ENCODE measurements at regions not wholly inside any gene's neighbourhood (a gene's known extent, or its start where the extent isn't known, plus 50 kb on each side); places are given as distances from the start of the nearest gene placed in this dataset.

DNA sequence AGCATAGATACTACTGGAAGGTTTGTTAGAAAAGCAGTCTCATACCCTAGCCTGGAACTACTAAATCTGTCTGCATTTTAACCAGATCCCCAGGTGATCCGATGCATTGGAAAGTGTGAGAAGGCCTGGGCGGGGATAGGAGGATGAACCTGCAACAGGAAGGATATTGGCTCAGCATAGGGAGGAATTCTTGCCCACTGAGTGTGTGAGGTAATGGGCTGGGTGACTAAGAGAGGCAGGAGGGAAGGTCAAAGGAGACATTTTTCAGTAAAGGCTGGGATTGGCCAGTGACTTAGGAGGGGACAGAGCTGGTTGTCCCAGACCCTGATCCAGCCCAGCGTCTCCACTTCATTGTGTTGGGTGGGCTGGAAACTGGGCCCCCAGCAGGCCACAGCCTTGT lies 191.0 kb upstream of the LRFN2 start:
- DNase-seq (ENCODE audit: low spot score) (no peak), ATAC-seq (no peak), FAIRE-seq (no peak)
- TF ChIP-seq, protein P1, sequence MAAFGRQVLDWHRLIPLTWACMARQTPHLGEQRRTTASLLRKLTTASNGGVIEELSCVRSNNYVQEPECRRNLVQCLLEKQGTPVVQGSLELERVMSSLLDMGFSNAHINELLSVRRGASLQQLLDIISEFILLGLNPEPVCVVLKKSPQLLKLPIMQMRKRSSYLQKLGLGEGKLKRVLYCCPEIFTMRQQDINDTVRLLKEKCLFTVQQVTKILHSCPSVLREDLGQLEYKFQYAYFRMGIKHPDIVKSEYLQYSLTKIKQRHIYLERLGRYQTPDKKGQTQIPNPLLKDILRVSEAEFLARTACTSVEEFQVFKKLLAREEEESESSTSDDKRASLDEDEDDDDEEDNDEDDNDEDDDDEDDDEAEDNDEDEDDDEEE (CRISPR knock-in tag; IDR thresholded peaks at IDR 0.05), result no peak
- TF ChIP-seq ARNTL (CRISPR knock-in tag; IDR thresholded peaks at IDR 0.05), result no peak
- TF ChIP-seq ZMAT3 (CRISPR knock-in tag; conservative IDR thresholded peaks at IDR 0.05), result no peak
- TF ChIP-seq SYNCRIP (IDR thresholded peaks at IDR 0.05; ENCODE audit: insufficient read depth, low read depth, low read length), result no peak
- no peak for TF ChIP-seq ADNP (CRISPR knock-in tag; IDR thresholded peaks at IDR 0.05)
- TF ChIP-seq ATRX (CRISPR knock-in tag; IDR thresholded peaks at IDR 0.05; ENCODE audit: borderline replicate concordance), result no peak
- TF ChIP-seq U2AF1 (optimal IDR thresholded peaks at IDR 0.05; ENCODE audit: low read depth, low read length), result no peak
- no peak for TF ChIP-seq POLR2AphosphoS5 (IDR thresholded peaks at IDR 0.05; ENCODE audit: low read depth, low read length)
- TF ChIP-seq RFX3 (CRISPR knock-in tag; IDR thresholded peaks at IDR 0.05), result no peak
- TF ChIP-seq KLF13 (CRISPR knock-in tag; IDR thresholded peaks at IDR 0.05), result no peak
- TF ChIP-seq, protein P2, sequence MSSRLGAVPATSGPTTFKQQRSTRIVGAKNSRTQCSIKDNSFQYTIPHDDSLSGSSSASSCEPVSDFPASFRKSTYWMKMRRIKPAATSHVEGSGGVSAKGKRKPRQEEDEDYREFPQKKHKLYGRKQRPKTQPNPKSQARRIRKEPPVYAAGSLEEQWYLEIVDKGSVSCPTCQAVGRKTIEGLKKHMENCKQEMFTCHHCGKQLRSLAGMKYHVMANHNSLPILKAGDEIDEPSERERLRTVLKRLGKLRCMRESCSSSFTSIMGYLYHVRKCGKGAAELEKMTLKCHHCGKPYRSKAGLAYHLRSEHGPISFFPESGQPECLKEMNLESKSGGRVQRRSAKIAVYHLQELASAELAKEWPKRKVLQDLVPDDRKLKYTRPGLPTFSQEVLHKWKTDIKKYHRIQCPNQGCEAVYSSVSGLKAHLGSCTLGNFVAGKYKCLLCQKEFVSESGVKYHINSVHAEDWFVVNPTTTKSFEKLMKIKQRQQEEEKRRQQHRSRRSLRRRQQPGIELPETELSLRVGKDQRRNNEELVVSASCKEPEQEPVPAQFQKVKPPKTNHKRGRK (CRISPR knock-in tag; IDR thresholded peaks at IDR 0.05), result no peak
- no peak for TF ChIP-seq GATAD2A (CRISPR knock-in tag; IDR thresholded peaks at IDR 0.05)
- TF ChIP-seq RBM22 (optimal IDR thresholded peaks at IDR 0.05; ENCODE audit: low read length), result no peak
- intact Hi-C loops (cut with micrococcal nuclease; ENCODE audit: unreplicated experiment) (no loop called here), in situ Hi-C loops (cut with HindIII; ENCODE audit: extremely low pct_ligation_motif_present, low pct_unique_long_range_greater_than_20kb) (no loop called here)
- H3K27ac ChIP-seq (ENCODE audit: extremely low read length, insufficient read depth, low read length), result no peak overlapping the region
- no peaks in the 10 kb centered on the region for H3K79me2 ChIP-seq (ENCODE audit: insufficient read depth, low read length)
- BruUV-seq (replicated peaks), result no TSS peak
- 0% methylated on average over 3 of the region's 3 CpGs for WGBS (ENCODE audit: low lambda C conversion rate)
- no peaks in the 10 kb centered on the region for H3K4me1 ChIP-seq (ENCODE audit: insufficient read depth, low read length)
- no peaks in the 10 kb centered on the region for H4K20me1 ChIP-seq (ENCODE audit: insufficient read depth, low read length)
- H2AFZ ChIP-seq (ENCODE audit: low read length), result no peak overlapping the region
- H3K27me3 ChIP-seq (ENCODE audit: control insufficient read depth in 1 of 2, insufficient read depth in 2 of 2, low read length in 2 of 2), result peaks cover 0 to 15% of the 10 kb centered on the region in 2 experiments; a peak in 1 of 5 replicates
- ChIA-PET CTCF (ENCODE audit: low intra/inter-chr PET ratio, low total read pairs) (no interaction called here), POLR2A (no interaction called here)
- no peak overlapping the region for H3K4me2 ChIP-seq (ENCODE audit: low read depth, low read length)
- H3K36me3 ChIP-seq (replicated peaks in 1 of 2; ENCODE audit: control insufficient read depth in 1 of 2, insufficient read depth in 2 of 2, low read length in 2 of 2), result no peaks in the 10 kb centered on the region
- H3K9ac ChIP-seq (ENCODE audit: insufficient read depth, low read depth, low read length), result no peak overlapping the region
- H3K9me3 ChIP-seq (ENCODE audit: low read length), result no peaks in the 10 kb centered on the region
- no peak overlapping the region for H3K4me3 ChIP-seq (replicated peaks in 1 of 3; ENCODE audit: insufficient read depth in 1 of 3, low read depth in 2 of 3, low read length in 3 of 3)
